ENCODE measurements at regions not wholly inside any gene's neighbourhood (a gene's known extent, or its start where the extent isn't known, plus 50 kb on each side); places are given as distances from the start of the nearest gene placed in this dataset.

GRCh38 chr4:54446581-54446980 is 211.2 kb upstream of the KIT start:
- H3K4me2 ChIP-seq (ENCODE audit: insufficient read depth, low read length): no peak overlapping the region
- no peak for DNase-seq (ENCODE audit: low read depth, low spot score)
- POLR2A ChIA-PET: no interaction called here
- H3K27ac ChIP-seq (ENCODE audit: insufficient read depth, low read depth, low read length): no peak overlapping the region
- no peak overlapping the region for H2AFZ ChIP-seq (ENCODE audit: low read depth, low read length)
- no peaks in the 10 kb centered on the region for H3K36me3 ChIP-seq (ENCODE audit: control insufficient read depth in 2 of 2, extremely low read depth in 1 of 2, insufficient read depth in 2 of 2, low read length in 2 of 2)
- no peak for FAIRE-seq
- TF ChIP-seq EZH2 (IDR thresholded peaks at IDR 0.05; ENCODE audit: borderline replicate concordance, low read depth, low read length, severe bottlenecking) (no peak), GATA2 (IDR thresholded peaks at IDR 0.05; ENCODE audit: insufficient read depth, insufficient read length, low read depth, low read length) (no peak), POLR2AphosphoS5 (IDR thresholded peaks at IDR 0.05; ENCODE audit: insufficient read depth, low read depth, low read length) (no peak), CTCF (IDR thresholded peaks at IDR 0.05; ENCODE audit: extremely low read depth in 1 of 2, insufficient read depth in 1 of 2, low read depth in 1 of 2, low read length in 2 of 2) (no peak), FOS (IDR thresholded peaks at IDR 0.05; ENCODE audit: borderline replicate concordance, insufficient read depth, low read length) (no peak), POLR2A (IDR thresholded peaks at IDR 0.05; ENCODE audit: low read depth, low read length) (no peak), MAX (IDR thresholded peaks at IDR 0.05; ENCODE audit: insufficient read depth, insufficient read length) (no peak), MYC (IDR thresholded peaks at IDR 0.05; ENCODE audit: low read depth, low read length) (no peak), JUN (IDR thresholded peaks at IDR 0.05; ENCODE audit: borderline replicate concordance, insufficient read depth, insufficient read length, low read depth) (no peak)
- H3K4me1 ChIP-seq (ENCODE audit: control insufficient read depth, extremely low read depth, insufficient read depth, low read length): no peaks in the 10 kb centered on the region
- no peaks in the 10 kb centered on the region for H3K9me1 ChIP-seq (replicated peaks; ENCODE audit: control insufficient read depth, extremely low read depth, insufficient read depth, low read length)
- BruUV-seq (replicated peaks): no TSS peak
- intact Hi-C loops (cut with micrococcal nuclease) (no loop called here), dilution Hi-C loops (cut with MboI; ENCODE audit: extremely low pct_ligation_motif_present, low sequenced_read_pairs) (no loop called here)
- H4K20me1 ChIP-seq (replicated peaks; ENCODE audit: control insufficient read depth, extremely low read depth, insufficient read depth, low read length): no peaks in the 10 kb centered on the region
- no peak overlapping the region for H3K4me3 ChIP-seq (replicated peaks in 1 of 3; ENCODE audit: insufficient read depth in 1 of 3, low read depth in 1 of 3, low read length in 3 of 3)
- H3K9ac ChIP-seq (replicated peaks; ENCODE audit: extremely low read depth, insufficient read depth, low read length): no peak overlapping the region
- CTCF ChIA-PET: no interaction called here
- peaks cover 0 to 5% of the 10 kb centered on the region in 2 experiments for H3K27me3 ChIP-seq (ENCODE audit: control insufficient read depth in 2 of 2, insufficient read depth in 2 of 2, low read length in 2 of 2)
- no peaks in the 10 kb centered on the region for H3K79me2 ChIP-seq (ENCODE audit: control insufficient read depth, insufficient read depth, low read length)
- no peaks in the 10 kb centered on the region for H3K9me3 ChIP-seq (replicated peaks; ENCODE audit: control insufficient read depth, insufficient read depth, low read length)
